ENCODE measurements at regions not wholly inside any gene's neighbourhood (a gene's known extent, or its start where the extent isn't known, plus 50 kb on each side); places are given as distances from the start of the nearest gene placed in this dataset.
A peak's percentile ranks its signal among the peaks of the same experiment; 100 is the strongest.

DNA sequence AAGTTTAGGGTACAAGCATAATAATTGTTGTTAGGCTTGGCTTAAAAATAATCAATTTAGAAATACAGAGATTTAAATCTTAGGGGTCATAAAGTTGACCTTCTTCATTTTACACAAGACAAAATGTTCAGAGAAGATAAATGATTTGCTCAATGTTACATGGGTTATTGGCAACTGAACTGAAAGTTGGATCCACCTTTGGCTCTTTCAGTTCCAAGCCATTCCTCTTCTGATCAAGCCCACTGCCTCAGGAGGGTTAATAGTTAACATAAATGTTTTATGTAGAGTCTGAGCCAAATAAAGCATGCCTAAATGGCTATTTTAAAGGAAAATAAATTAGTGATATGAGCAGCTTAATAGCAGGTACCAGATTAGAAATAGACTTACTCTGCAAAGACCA, 79.1 kb upstream of the RHOBTB1 start:
- H3K36me3 ChIP-seq (ENCODE audit: control insufficient read depth in 4 of 4, insufficient read depth in 3 of 4, low read depth in 1 of 4, low read length in 3 of 4), result no peaks in the 10 kb centered on the region
- peaks cover 0 to 7% (median 0%) of the 10 kb centered on the region in 4 donors for H3K4me1 ChIP-seq (ENCODE audit: control insufficient read depth in 4 of 4, insufficient read depth in 4 of 4, low read length in 3 of 4)
- H3K27me3 ChIP-seq (ENCODE audit: control insufficient read depth in 4 of 4, insufficient read depth in 4 of 4, low read length in 3 of 4), result no peaks in the 10 kb centered on the region
- H3K4me3 ChIP-seq (ENCODE audit: low read depth in 1 of 3, low read length in 3 of 3), result no peak overlapping the region
- no peak overlapping the region for H3K27ac ChIP-seq (ENCODE audit: low read depth in 1 of 2, low read length in 2 of 2)
- TF ChIP-seq TAF1 (conservative IDR thresholded peaks at IDR 0.05), result no peak
- peak; percentile 23 for TF ChIP-seq NR2F2 (IDR thresholded peaks at IDR 0.05)
- TF ChIP-seq SP1 (IDR thresholded peaks at IDR 0.05), result no peak
- TF ChIP-seq RAD21 (IDR thresholded peaks at IDR 0.05), result peak in 1 of 2 donors; percentile 15
- TF ChIP-seq, protein P1, sequence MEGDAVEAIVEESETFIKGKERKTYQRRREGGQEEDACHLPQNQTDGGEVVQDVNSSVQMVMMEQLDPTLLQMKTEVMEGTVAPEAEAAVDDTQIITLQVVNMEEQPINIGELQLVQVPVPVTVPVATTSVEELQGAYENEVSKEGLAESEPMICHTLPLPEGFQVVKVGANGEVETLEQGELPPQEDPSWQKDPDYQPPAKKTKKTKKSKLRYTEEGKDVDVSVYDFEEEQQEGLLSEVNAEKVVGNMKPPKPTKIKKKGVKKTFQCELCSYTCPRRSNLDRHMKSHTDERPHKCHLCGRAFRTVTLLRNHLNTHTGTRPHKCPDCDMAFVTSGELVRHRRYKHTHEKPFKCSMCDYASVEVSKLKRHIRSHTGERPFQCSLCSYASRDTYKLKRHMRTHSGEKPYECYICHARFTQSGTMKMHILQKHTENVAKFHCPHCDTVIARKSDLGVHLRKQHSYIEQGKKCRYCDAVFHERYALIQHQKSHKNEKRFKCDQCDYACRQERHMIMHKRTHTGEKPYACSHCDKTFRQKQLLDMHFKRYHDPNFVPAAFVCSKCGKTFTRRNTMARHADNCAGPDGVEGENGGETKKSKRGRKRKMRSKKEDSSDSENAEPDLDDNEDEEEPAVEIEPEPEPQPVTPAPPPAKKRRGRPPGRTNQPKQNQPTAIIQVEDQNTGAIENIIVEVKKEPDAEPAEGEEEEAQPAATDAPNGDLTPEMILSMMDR (IDR thresholded peaks at IDR 0.05; ENCODE audit: low read depth, low read length, missing input control), result no peak
- peak in 1 of 2 donors; percentile 62 for TF ChIP-seq HNF4A (conservative IDR thresholded peaks at IDR 0.05)
- TF ChIP-seq JUND (IDR thresholded peaks at IDR 0.05), result no peak
- TF ChIP-seq, protein P2, sequence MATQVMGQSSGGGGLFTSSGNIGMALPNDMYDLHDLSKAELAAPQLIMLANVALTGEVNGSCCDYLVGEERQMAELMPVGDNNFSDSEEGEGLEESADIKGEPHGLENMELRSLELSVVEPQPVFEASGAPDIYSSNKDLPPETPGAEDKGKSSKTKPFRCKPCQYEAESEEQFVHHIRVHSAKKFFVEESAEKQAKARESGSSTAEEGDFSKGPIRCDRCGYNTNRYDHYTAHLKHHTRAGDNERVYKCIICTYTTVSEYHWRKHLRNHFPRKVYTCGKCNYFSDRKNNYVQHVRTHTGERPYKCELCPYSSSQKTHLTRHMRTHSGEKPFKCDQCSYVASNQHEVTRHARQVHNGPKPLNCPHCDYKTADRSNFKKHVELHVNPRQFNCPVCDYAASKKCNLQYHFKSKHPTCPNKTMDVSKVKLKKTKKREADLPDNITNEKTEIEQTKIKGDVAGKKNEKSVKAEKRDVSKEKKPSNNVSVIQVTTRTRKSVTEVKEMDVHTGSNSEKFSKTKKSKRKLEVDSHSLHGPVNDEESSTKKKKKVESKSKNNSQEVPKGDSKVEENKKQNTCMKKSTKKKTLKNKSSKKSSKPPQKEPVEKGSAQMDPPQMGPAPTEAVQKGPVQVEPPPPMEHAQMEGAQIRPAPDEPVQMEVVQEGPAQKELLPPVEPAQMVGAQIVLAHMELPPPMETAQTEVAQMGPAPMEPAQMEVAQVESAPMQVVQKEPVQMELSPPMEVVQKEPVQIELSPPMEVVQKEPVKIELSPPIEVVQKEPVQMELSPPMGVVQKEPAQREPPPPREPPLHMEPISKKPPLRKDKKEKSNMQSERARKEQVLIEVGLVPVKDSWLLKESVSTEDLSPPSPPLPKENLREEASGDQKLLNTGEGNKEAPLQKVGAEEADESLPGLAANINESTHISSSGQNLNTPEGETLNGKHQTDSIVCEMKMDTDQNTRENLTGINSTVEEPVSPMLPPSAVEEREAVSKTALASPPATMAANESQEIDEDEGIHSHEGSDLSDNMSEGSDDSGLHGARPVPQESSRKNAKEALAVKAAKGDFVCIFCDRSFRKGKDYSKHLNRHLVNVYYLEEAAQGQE (IDR thresholded peaks at IDR 0.05), result no peak
- TF ChIP-seq GABPA (IDR thresholded peaks at IDR 0.05 in 1 of 2, conservative IDR thresholded peaks at IDR 0.05 in 1 of 2), result no peak
- TF ChIP-seq FOXA1 (IDR thresholded peaks at IDR 0.05), result no peak
- no peak for TF ChIP-seq YY1 (IDR thresholded peaks at IDR 0.05)
- peak in 1 of 2 donors; percentile 28 for TF ChIP-seq RXRA (IDR thresholded peaks at IDR 0.05)
- H3K9me3 ChIP-seq (ENCODE audit: control insufficient read depth in 4 of 4, low read length in 3 of 4), result no peaks in the 10 kb centered on the region
- H3K9ac ChIP-seq (ENCODE audit: low read depth in 1 of 2, low read length in 2 of 2), result no peak overlapping the region
- DNase-seq (ENCODE audit: low spot score), result no peak

DNA sequence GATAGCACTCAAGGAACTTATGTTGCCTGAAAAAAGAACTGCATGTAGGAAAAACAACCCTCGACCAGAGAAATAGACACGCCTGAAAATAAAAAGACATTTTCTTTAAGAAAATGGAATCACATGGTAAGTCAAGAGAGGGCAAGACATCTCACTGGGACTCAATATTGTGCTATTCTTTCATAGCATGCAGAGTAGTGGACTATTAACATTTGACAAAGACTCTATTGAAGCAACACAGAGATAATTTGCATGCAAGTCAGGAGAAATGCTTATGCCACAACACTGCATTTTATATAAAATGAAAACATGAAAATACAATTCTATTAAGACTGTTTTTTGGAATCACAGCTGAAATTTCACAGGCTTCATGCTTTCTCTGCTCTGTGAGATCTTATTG, 77.9 kb upstream of the RHOBTB1 start:
- no peak overlapping the region for H3K9ac ChIP-seq (ENCODE audit: low read depth in 1 of 2, low read length in 2 of 2)
- H3K27me3 ChIP-seq (ENCODE audit: control insufficient read depth in 4 of 4, insufficient read depth in 4 of 4, low read length in 3 of 4), result no peaks in the 10 kb centered on the region
- WGBS, result 90% methylated on average over 2 of the region's 2 CpGs
- no peak overlapping the region for H3K4me3 ChIP-seq (ENCODE audit: low read depth in 1 of 3, low read length in 3 of 3)
- no peaks in the 10 kb centered on the region for H3K9me3 ChIP-seq (ENCODE audit: control insufficient read depth in 4 of 4, low read length in 3 of 4)
- no peaks in the 10 kb centered on the region for H3K36me3 ChIP-seq (ENCODE audit: control insufficient read depth in 4 of 4, insufficient read depth in 3 of 4, low read depth in 1 of 4, low read length in 3 of 4)
- H3K4me1 ChIP-seq (ENCODE audit: control insufficient read depth in 4 of 4, insufficient read depth in 4 of 4, low read length in 3 of 4), result peaks cover 0 to 7% (median under 1%) of the 10 kb centered on the region in 4 donors
- no peak for DNase-seq (ENCODE audit: low spot score)
- TF ChIP-seq, protein P3, sequence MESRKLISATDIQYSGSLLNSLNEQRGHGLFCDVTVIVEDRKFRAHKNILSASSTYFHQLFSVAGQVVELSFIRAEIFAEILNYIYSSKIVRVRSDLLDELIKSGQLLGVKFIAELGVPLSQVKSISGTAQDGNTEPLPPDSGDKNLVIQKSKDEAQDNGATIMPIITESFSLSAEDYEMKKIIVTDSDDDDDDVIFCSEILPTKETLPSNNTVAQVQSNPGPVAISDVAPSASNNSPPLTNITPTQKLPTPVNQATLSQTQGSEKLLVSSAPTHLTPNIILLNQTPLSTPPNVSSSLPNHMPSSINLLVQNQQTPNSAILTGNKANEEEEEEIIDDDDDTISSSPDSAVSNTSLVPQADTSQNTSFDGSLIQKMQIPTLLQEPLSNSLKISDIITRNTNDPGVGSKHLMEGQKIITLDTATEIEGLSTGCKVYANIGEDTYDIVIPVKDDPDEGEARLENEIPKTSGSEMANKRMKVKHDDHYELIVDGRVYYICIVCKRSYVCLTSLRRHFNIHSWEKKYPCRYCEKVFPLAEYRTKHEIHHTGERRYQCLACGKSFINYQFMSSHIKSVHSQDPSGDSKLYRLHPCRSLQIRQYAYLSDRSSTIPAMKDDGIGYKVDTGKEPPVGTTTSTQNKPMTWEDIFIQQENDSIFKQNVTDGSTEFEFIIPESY (IDR thresholded peaks at IDR 0.05), result no peak
- no peak for TF ChIP-seq FOXA1 (IDR thresholded peaks at IDR 0.05)
- TF ChIP-seq GABPA (IDR thresholded peaks at IDR 0.05 in 1 of 2, conservative IDR thresholded peaks at IDR 0.05 in 1 of 2), result no peak
- no peak for TF ChIP-seq RAD21 (IDR thresholded peaks at IDR 0.05)
- no peak for TF ChIP-seq JUND (IDR thresholded peaks at IDR 0.05)
- no peak for TF ChIP-seq SP1 (IDR thresholded peaks at IDR 0.05)
- TF ChIP-seq YY1 (IDR thresholded peaks at IDR 0.05), result no peak
- TF ChIP-seq, protein P4, sequence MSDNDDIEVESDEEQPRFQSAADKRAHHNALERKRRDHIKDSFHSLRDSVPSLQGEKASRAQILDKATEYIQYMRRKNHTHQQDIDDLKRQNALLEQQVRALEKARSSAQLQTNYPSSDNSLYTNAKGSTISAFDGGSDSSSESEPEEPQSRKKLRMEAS (IDR thresholded peaks at IDR 0.05), result no peak
- no peak for TF ChIP-seq FOXA2 (IDR thresholded peaks at IDR 0.05)
- TF ChIP-seq RXRA (IDR thresholded peaks at IDR 0.05), result no peak
- TF ChIP-seq, protein P5, sequence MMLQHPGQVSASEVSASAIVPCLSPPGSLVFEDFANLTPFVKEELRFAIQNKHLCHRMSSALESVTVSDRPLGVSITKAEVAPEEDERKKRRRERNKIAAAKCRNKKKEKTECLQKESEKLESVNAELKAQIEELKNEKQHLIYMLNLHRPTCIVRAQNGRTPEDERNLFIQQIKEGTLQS (IDR thresholded peaks at IDR 0.05), result no peak
- TF ChIP-seq, protein P2 (IDR thresholded peaks at IDR 0.05), result no peak
- TF ChIP-seq EGR1 (IDR thresholded peaks at IDR 0.05; ENCODE audit: low read depth in 2 of 2), result no peak
- TF ChIP-seq, protein P1 (IDR thresholded peaks at IDR 0.05; ENCODE audit: low read depth, low read length, missing input control), result no peak
- no peak overlapping the region for H3K27ac ChIP-seq (ENCODE audit: low read depth in 1 of 2, low read length in 2 of 2)

Measured in liver (tissue), 8 donors.